ENCODE measurements at regions not wholly inside any gene's neighbourhood (a gene's known extent, or its start where the extent isn't known, plus 50 kb on each side); places are given as distances from the start of the nearest gene placed in this dataset.

- no peak for DNase-seq (ENCODE audit: low spot score)
- no peak for TF ChIP-seq CTCF (IDR thresholded peaks at IDR 0.05)
- ATAC-seq (ENCODE audit: low FRiP score): no peak
Observed at GRCh38 chr11:93268287-93269040, 62.1 kb upstream of the DEUP1 start.

GRCh38 chr11:93271596-93271995 is 58.9 kb upstream of the DEUP1 start:
- DNase-seq (ENCODE audit: low spot score): no peak
- ATAC-seq (ENCODE audit: low FRiP score): no peak
- TF ChIP-seq CTCF (IDR thresholded peaks at IDR 0.05): no peak

GRCh38 chr11:93274851-93275250 is 55.7 kb upstream of the DEUP1 start:
- DNase-seq (ENCODE audit: low spot score) (no peak), ATAC-seq (ENCODE audit: low FRiP score) (no peak)
- no peak for TF ChIP-seq CTCF (IDR thresholded peaks at IDR 0.05)

- no peak for DNase-seq (ENCODE audit: low spot score)
- TF ChIP-seq CTCF (IDR thresholded peaks at IDR 0.05): no peak
- no peak for ATAC-seq (ENCODE audit: low FRiP score)
Observed at GRCh38 chr11:93278976-93279375, 51.6 kb upstream of the DEUP1 start.

- ATAC-seq (ENCODE audit: low FRiP score): no peak
- TF ChIP-seq CTCF (IDR thresholded peaks at IDR 0.05): no peak
- DNase-seq (ENCODE audit: low spot score): no peak
Observed at GRCh38 chr11:93279851-93280347, 50.6 kb upstream of the DEUP1 start.
